ENCODE measurements at regions not wholly inside any gene's neighbourhood (a gene's known extent, or its start where the extent isn't known, plus 50 kb on each side); places are given as distances from the start of the nearest gene placed in this dataset.

DNA sequence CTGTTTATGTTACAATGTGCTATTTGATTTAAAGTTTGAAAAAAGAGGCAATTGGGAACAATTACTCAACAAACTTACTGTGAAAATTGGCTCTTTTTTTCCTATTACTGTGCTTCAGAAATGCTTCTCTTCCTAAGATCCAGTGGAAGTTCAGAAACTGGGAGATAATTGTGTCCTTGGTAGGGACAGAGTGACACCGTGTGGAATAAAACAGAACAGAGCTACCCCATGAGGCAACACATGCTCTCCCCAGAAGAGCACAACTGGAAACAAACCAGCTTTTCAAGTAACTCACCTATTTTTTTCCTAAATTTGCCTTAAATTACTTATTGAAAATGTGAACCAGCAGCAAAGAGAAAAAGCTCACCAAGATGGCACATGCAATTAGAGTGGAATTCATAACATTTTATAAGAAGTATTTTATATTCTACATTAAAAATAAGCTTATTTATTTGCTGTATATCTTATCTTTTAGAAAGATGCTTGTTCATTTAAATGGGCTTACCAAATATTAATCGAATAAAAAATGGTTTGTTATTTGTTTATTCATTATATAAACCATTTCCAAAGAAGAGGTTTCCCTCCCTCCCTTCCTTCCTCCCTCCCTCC lies 346.1 kb upstream of the ANKRD30A start:
- TF ChIP-seq POLR2A (IDR thresholded peaks at IDR 0.05) = no peak
- TF ChIP-seq, protein P1, sequence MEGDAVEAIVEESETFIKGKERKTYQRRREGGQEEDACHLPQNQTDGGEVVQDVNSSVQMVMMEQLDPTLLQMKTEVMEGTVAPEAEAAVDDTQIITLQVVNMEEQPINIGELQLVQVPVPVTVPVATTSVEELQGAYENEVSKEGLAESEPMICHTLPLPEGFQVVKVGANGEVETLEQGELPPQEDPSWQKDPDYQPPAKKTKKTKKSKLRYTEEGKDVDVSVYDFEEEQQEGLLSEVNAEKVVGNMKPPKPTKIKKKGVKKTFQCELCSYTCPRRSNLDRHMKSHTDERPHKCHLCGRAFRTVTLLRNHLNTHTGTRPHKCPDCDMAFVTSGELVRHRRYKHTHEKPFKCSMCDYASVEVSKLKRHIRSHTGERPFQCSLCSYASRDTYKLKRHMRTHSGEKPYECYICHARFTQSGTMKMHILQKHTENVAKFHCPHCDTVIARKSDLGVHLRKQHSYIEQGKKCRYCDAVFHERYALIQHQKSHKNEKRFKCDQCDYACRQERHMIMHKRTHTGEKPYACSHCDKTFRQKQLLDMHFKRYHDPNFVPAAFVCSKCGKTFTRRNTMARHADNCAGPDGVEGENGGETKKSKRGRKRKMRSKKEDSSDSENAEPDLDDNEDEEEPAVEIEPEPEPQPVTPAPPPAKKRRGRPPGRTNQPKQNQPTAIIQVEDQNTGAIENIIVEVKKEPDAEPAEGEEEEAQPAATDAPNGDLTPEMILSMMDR (IDR thresholded peaks at IDR 0.05 in 4 of 5, conservative IDR thresholded peaks at IDR 0.05 in 1 of 5) = peak; percentile 27 to 62 (median 53)

All from gastrocnemius medialis (tissue), 4 donors.